ENCODE measurements at regions not wholly inside any gene's neighbourhood (a gene's known extent, or its start where the extent isn't known, plus 50 kb on each side); places are given as distances from the start of the nearest gene placed in this dataset.

- H3K79me2 ChIP-seq (ENCODE audit: control insufficient read depth, insufficient read depth, low read length) = no peaks in the 10 kb centered on the region
- H3K9me3 ChIP-seq (ENCODE audit: control insufficient read depth, insufficient read depth, low read depth, low read length) = no peaks in the 10 kb centered on the region
- DNase-seq (ENCODE audit: low read depth in 2 of 2) = no peak
- no peak overlapping the region for H3K9ac ChIP-seq (ENCODE audit: insufficient read depth, low read length)
- H2AFZ ChIP-seq (ENCODE audit: low read length) = no peak overlapping the region
- H3K27me3 ChIP-seq (ENCODE audit: control insufficient read depth, insufficient read depth, low read length) = no peaks in the 10 kb centered on the region
- TF ChIP-seq CTCF (conservative IDR thresholded peaks at IDR 0.05 in 1 of 2, IDR thresholded peaks at IDR 0.05 in 1 of 2; ENCODE audit: low read depth in 1 of 2, low read length in 2 of 2) = no peak
- TF ChIP-seq EZH2 (IDR thresholded peaks at IDR 0.05; ENCODE audit: low read length, missing control alignments) = no peak
- H3K4me2 ChIP-seq (ENCODE audit: extremely low read depth, insufficient read depth, low read length) = no peak overlapping the region
- no peaks in the 10 kb centered on the region for H3K4me1 ChIP-seq (ENCODE audit: control insufficient read depth, extremely low read depth, insufficient read depth, low read length)
- H3K4me3 ChIP-seq (replicated peaks in 1 of 4; ENCODE audit: control extremely low read depth in 1 of 4, insufficient read depth in 1 of 4, low read depth in 3 of 4, low read length in 4 of 4) = no peak overlapping the region
- H4K20me1 ChIP-seq (ENCODE audit: control insufficient read depth, extremely low read depth, insufficient read depth, low read length) = no peaks in the 10 kb centered on the region
- H3K27ac ChIP-seq (ENCODE audit: insufficient read depth, low read length) = no peak overlapping the region
- H3K36me3 ChIP-seq (ENCODE audit: control insufficient read depth, insufficient read depth, low read length) = no peaks in the 10 kb centered on the region
These were observed 1082.8 kb upstream of the RBFOX1 start for GRCh38 chr16:6249863-6250262.

GRCh38 chr16:6248199-6248598 lies 1084.4 kb upstream of the RBFOX1 start:
- no peaks in the 10 kb centered on the region for H3K4me1 ChIP-seq (ENCODE audit: control insufficient read depth, extremely low read depth, insufficient read depth, low read length)
- H3K9ac ChIP-seq (ENCODE audit: insufficient read depth, low read length) = no peak overlapping the region
- DNase-seq (ENCODE audit: low read depth in 2 of 2) = no peak
- H3K36me3 ChIP-seq (ENCODE audit: control insufficient read depth, insufficient read depth, low read length) = no peaks in the 10 kb centered on the region
- H3K27ac ChIP-seq (ENCODE audit: insufficient read depth, low read length) = no peak overlapping the region
- no peak overlapping the region for H2AFZ ChIP-seq (ENCODE audit: low read length)
- H4K20me1 ChIP-seq (ENCODE audit: control insufficient read depth, extremely low read depth, insufficient read depth, low read length) = no peaks in the 10 kb centered on the region
- TF ChIP-seq CTCF (conservative IDR thresholded peaks at IDR 0.05 in 1 of 2, IDR thresholded peaks at IDR 0.05 in 1 of 2; ENCODE audit: low read depth in 1 of 2, low read length in 2 of 2) (no peak), EZH2 (IDR thresholded peaks at IDR 0.05; ENCODE audit: low read length, missing control alignments) (no peak)
- no peak overlapping the region for H3K4me3 ChIP-seq (replicated peaks in 1 of 4; ENCODE audit: control extremely low read depth in 1 of 4, insufficient read depth in 1 of 4, low read depth in 3 of 4, low read length in 4 of 4)
- H3K9me3 ChIP-seq (ENCODE audit: control insufficient read depth, insufficient read depth, low read depth, low read length) = no peaks in the 10 kb centered on the region
- H3K79me2 ChIP-seq (ENCODE audit: control insufficient read depth, insufficient read depth, low read length) = no peaks in the 10 kb centered on the region
- no peak overlapping the region for H3K4me2 ChIP-seq (ENCODE audit: extremely low read depth, insufficient read depth, low read length)
- H3K27me3 ChIP-seq (ENCODE audit: control insufficient read depth, insufficient read depth, low read length) = no peaks in the 10 kb centered on the region

GRCh38 chr16:6247775-6248174 lies 1084.9 kb upstream of the RBFOX1 start:
- Histone ChIP-seq H3K36me3 (ENCODE audit: control insufficient read depth, insufficient read depth, low read length) (no peaks in the 10 kb centered on the region), H3K27ac (ENCODE audit: insufficient read depth, low read length) (no peak overlapping the region), H3K27me3 (ENCODE audit: control insufficient read depth, insufficient read depth, low read length) (no peaks in the 10 kb centered on the region), H3K4me3 (replicated peaks in 1 of 4; ENCODE audit: control extremely low read depth in 1 of 4, insufficient read depth in 1 of 4, low read depth in 3 of 4, low read length in 4 of 4) (no peak overlapping the region), H3K4me2 (ENCODE audit: extremely low read depth, insufficient read depth, low read length) (no peak overlapping the region), H3K4me1 (ENCODE audit: control insufficient read depth, extremely low read depth, insufficient read depth, low read length) (no peaks in the 10 kb centered on the region), H3K9me3 (ENCODE audit: control insufficient read depth, insufficient read depth, low read depth, low read length) (no peaks in the 10 kb centered on the region), H3K9ac (ENCODE audit: insufficient read depth, low read length) (no peak overlapping the region), H2AFZ (ENCODE audit: low read length) (no peak overlapping the region), H3K79me2 (ENCODE audit: control insufficient read depth, insufficient read depth, low read length) (no peaks in the 10 kb centered on the region), H4K20me1 (ENCODE audit: control insufficient read depth, extremely low read depth, insufficient read depth, low read length) (no peaks in the 10 kb centered on the region)
- no peak for TF ChIP-seq CTCF (conservative IDR thresholded peaks at IDR 0.05 in 1 of 2, IDR thresholded peaks at IDR 0.05 in 1 of 2; ENCODE audit: low read depth in 1 of 2, low read length in 2 of 2)
- TF ChIP-seq EZH2 (IDR thresholded peaks at IDR 0.05; ENCODE audit: low read length, missing control alignments) = no peak
- DNase-seq (ENCODE audit: low read depth in 2 of 2) = no peak

All from fibroblast of lung (primary cell).